ENCODE measurements at regions not wholly inside any gene's neighbourhood (a gene's known extent, or its start where the extent isn't known, plus 50 kb on each side); places are given as distances from the start of the nearest gene placed in this dataset.
"Not testable (repeated sequence)": the region's sequence is repeated elsewhere in the genome, so short reads cannot be mapped to it uniquely, and the experiment has no call there.

- DNase-seq = no peak
Observed at GRCh38 chr3:75395580-75396315, 268.4 kb upstream of the FRG2C start.

- DNase-seq = no peak
Observed at GRCh38 chr3:75396316-75396802, 267.8 kb upstream of the FRG2C start.

GRCh38 chr3:75397486-75397885 lies 266.6 kb upstream of the FRG2C start:
- DNase-seq = not testable (repeated sequence)

GRCh38 chr3:75422101-75422945 lies 241.8 kb upstream of the FRG2C start:
- DNase-seq = not testable (repeated sequence)

GRCh38 chr3:75425379-75425778 lies 238.7 kb upstream of the FRG2C start:
- DNase-seq = not testable (repeated sequence)

- not testable (repeated sequence) for DNase-seq
Observed at GRCh38 chr3:75427486-75427885, 236.6 kb upstream of the FRG2C start.

- DNase-seq = not testable (repeated sequence)
Observed at GRCh38 chr3:75427906-75428305, 236.2 kb upstream of the FRG2C start.

GRCh38 chr3:75429561-75430220 lies 234.4 kb upstream of the FRG2C start:
- DNase-seq = peak; percentile 5

- DNase-seq = not testable (repeated sequence)
Observed at GRCh38 chr3:75430406-75430805, 233.7 kb upstream of the FRG2C start.

GRCh38 chr3:75431120-75431519 lies 233.0 kb upstream of the FRG2C start:
- not testable (repeated sequence) for DNase-seq

- not testable (repeated sequence) for DNase-seq
Observed at GRCh38 chr3:75432466-75432865, 231.7 kb upstream of the FRG2C start.

- DNase-seq = not testable (repeated sequence)
Observed at GRCh38 chr3:75432885-75433284, 231.2 kb upstream of the FRG2C start.

- DNase-seq = not testable (repeated sequence)
Observed at GRCh38 chr3:75433295-75433694, 230.8 kb upstream of the FRG2C start.

- peak; percentile 4 for DNase-seq
Observed at GRCh38 chr3:75434276-75434912, 229.7 kb upstream of the FRG2C start.

GRCh38 chr3:75434913-75435793 lies 229.0 kb upstream of the FRG2C start:
- DNase-seq = peak; percentile 90

GRCh38 chr3:75435794-75436400 lies 228.2 kb upstream of the FRG2C start:
- peak; percentile 75 for DNase-seq

GRCh38 chr3:75440986-75441385 lies 223.1 kb upstream of the FRG2C start:
- not testable (repeated sequence) for DNase-seq

- DNase-seq = not testable (repeated sequence)
Observed at GRCh38 chr3:75444634-75445033, 219.5 kb upstream of the FRG2C start.

- DNase-seq = not testable (repeated sequence)
Observed at GRCh38 chr3:75445234-75445633, 218.9 kb upstream of the FRG2C start.

GRCh38 chr3:75446948-75447347 lies 217.2 kb upstream of the FRG2C start:
- not testable (repeated sequence) for DNase-seq

- peak; percentile 60 for DNase-seq
Observed at GRCh38 chr3:75453328-75453727, 210.8 kb upstream of the FRG2C start.
